Keratinocyte (primary cell): ENCODE measurements at regions not wholly inside any gene's neighbourhood (a gene's known extent, or its start where the extent isn't known, plus 50 kb on each side); places are given as distances from the start of the nearest gene placed in this dataset.

Experiments
- DNase-seq: peaks from one replicate; pipeline ENCODE4 v3.0.0-alpha.2; 2011; ENCODE audit warnings: low read depth, missing footprints, low spot score
- FAIRE-seq: peaks from 2 replicates; lab custom pipeline; 2011; peaks lifted over from hg19 to GRCh38; lab: Jason Lieb, UNC
- H2AFZ ChIP-seq: 2 replicates; pipeline ENCODE4 v1.6.0; 2012; ENCODE audit warnings: low read length, control low read depth, inconsistent platforms; ENCODE audit not compliant: control insufficient read depth
- H3K27ac ChIP-seq: 2 replicates; pipeline ENCODE4 v1.5.1; 2011; ENCODE audit warnings: low read length; ENCODE audit not compliant: control insufficient read depth, insufficient read depth
- H3K27me3 ChIP-seq: 3 replicates; pipeline ENCODE4 v1.6.0; 2011; ENCODE audit warnings: low read length; ENCODE audit not compliant: control insufficient read depth, insufficient read depth; ENCODE audit errors: extremely low read depth
- H3K36me3 ChIP-seq, 2 experiments: 2 replicates in 1 of 2; 3 replicates in 1 of 2; pipeline ENCODE4 v1.5.1; 2011; ENCODE audit warnings: low read length in 2 of 2, mild to moderate bottlenecking in 1 of 2; ENCODE audit not compliant: control insufficient read depth in 2 of 2, insufficient read depth in 2 of 2; ENCODE audit errors: extremely low read depth in 1 of 2
- H3K4me1 ChIP-seq: 3 replicates; pipeline ENCODE4 v1.5.1; 2011; ENCODE audit warnings: low read length; ENCODE audit not compliant: control insufficient read depth, insufficient read depth; ENCODE audit errors: extremely low read depth
- H3K4me2 ChIP-seq: 3 replicates; pipeline ENCODE4 v1.6.0; 2011; ENCODE audit warnings: low read depth, low read length; ENCODE audit not compliant: control insufficient read depth, insufficient read depth; ENCODE audit errors: extremely low read depth
- H3K4me3 ChIP-seq, 3 experiments: fragments of 200-600 bp in 1 of 3; sonication (generic) in 1 of 3; 2 replicates in 2 of 3; 3 replicates in 1 of 3; pipeline ENCODE4 v1.5.1; 2011 to 2016; ENCODE audit warnings: low read length in 3 of 3, mild to moderate bottlenecking in 3 of 3, control low read depth in 2 of 3, inconsistent platforms in 1 of 3, low read depth in 1 of 3, mixed read lengths in 1 of 3, mixed run types in 1 of 3, moderate library complexity in 1 of 3; ENCODE audit not compliant: control insufficient read depth in 2 of 3, insufficient read depth in 2 of 3; ENCODE audit errors: extremely low read depth in 1 of 3
- H3K79me2 ChIP-seq: 2 replicates; pipeline ENCODE4 v1.6.0; 2012; ENCODE audit warnings: low read length; ENCODE audit not compliant: control insufficient read depth, insufficient read depth
- H3K9ac ChIP-seq: 3 replicates; pipeline ENCODE4 v1.6.0; 2011; ENCODE audit warnings: low read length; ENCODE audit not compliant: control insufficient read depth, insufficient read depth; ENCODE audit errors: extremely low read depth
- H3K9me1 ChIP-seq: 3 replicates; pipeline ENCODE4 v1.6.0; 2011; ENCODE audit warnings: low read length; ENCODE audit not compliant: control insufficient read depth, insufficient read depth; ENCODE audit errors: extremely low read depth
- H3K9me3 ChIP-seq: 2 replicates; pipeline ENCODE4 v1.5.1; 2012; ENCODE audit warnings: low read depth, low read length; ENCODE audit not compliant: control insufficient read depth
- H4K20me1 ChIP-seq: 3 replicates; pipeline ENCODE4 v1.6.0; 2011; ENCODE audit warnings: low read length; ENCODE audit not compliant: control insufficient read depth, insufficient read depth; ENCODE audit errors: extremely low read depth
- EZH2 ChIP-seq: IDR thresholded peaks from one replicate; pipeline ENCODE4 v1.6.1; 2012; ENCODE audit warnings: inconsistent platforms, mild to moderate bottlenecking, low read length, moderate library complexity
- dilution Hi-C: fragments of 300-500 bp; cut with MboI; formaldehyde crosslinking; loops from one replicate; pipeline ENCODE4 v1.7.0; 2020; ENCODE audit warnings: low sequenced_read_pairs; ENCODE audit not compliant: extremely low pct_ligation_motif_present
- TF ChIP-seq, protein P1 (sequence below), 3 experiments: IDR thresholded peaks in 1 of 3; conservative IDR thresholded peaks in 1 of 3; optimal IDR thresholded peaks in 1 of 3; 2 replicates in 2 of 3; 3 replicates in 1 of 3; pipeline versions ENCODE3 to v1.5.1; 2011; ENCODE audit warnings: low read length in 3 of 3, mild to moderate bottlenecking in 3 of 3, moderate library complexity in 2 of 3, control low read depth in 1 of 3, inconsistent platforms in 1 of 3; ENCODE audit not compliant: insufficient read depth in 2 of 3; ENCODE audit errors: extremely low read depth in 1 of 3

DNA sequence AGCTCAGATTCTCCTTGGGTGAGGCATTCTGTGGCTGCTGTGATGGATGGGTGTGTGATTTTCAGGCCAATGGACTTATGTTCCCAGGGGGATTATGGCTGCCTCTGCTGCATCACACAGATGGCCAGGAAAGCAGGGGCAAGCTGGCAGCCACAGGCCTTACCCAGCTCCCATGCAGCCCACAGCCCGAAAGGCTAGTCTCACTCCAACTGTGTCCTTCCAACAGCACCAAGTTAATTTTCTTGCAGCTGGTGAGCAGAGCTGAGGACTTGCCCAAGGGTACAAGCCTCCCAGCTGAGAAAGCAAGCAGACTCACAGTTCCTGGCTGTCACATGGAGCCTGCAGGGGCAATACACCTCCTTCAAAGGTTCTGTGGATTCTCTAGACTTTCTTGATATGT, 155.2 kb upstream of the KHDRBS2 start:
- no peak for TF ChIP-seq EZH2
- TF ChIP-seq, protein P1, sequence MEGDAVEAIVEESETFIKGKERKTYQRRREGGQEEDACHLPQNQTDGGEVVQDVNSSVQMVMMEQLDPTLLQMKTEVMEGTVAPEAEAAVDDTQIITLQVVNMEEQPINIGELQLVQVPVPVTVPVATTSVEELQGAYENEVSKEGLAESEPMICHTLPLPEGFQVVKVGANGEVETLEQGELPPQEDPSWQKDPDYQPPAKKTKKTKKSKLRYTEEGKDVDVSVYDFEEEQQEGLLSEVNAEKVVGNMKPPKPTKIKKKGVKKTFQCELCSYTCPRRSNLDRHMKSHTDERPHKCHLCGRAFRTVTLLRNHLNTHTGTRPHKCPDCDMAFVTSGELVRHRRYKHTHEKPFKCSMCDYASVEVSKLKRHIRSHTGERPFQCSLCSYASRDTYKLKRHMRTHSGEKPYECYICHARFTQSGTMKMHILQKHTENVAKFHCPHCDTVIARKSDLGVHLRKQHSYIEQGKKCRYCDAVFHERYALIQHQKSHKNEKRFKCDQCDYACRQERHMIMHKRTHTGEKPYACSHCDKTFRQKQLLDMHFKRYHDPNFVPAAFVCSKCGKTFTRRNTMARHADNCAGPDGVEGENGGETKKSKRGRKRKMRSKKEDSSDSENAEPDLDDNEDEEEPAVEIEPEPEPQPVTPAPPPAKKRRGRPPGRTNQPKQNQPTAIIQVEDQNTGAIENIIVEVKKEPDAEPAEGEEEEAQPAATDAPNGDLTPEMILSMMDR (optimal IDR thresholded peaks at IDR 0.05 in 1 of 3, IDR thresholded peaks at IDR 0.05 in 1 of 3, conservative IDR thresholded peaks at IDR 0.05 in 1 of 3; ENCODE audit: extremely low read depth in 1 of 3, insufficient read depth in 2 of 3, low read length in 3 of 3), result no peak
- Histone ChIP-seq H3K9me3 (peaks cover 5% of the 10 kb centered on the region), H3K36me3 (no peaks in the 10 kb centered on the region), H3K4me3 (no peak overlapping the region), H2AFZ (no peak overlapping the region), H3K9ac (no peak overlapping the region), H3K27ac (no peak overlapping the region), H3K4me1 (no peaks in the 10 kb centered on the region), H3K79me2 (no peaks in the 10 kb centered on the region), H4K20me1 (no peaks in the 10 kb centered on the region), H3K9me1 (no peaks in the 10 kb centered on the region), H3K4me2 (no peak overlapping the region), H3K27me3 (no peaks in the 10 kb centered on the region)
- no peak for DNase-seq
- FAIRE-seq, result no peak
- dilution Hi-C loops, result no loop called here

DNA sequence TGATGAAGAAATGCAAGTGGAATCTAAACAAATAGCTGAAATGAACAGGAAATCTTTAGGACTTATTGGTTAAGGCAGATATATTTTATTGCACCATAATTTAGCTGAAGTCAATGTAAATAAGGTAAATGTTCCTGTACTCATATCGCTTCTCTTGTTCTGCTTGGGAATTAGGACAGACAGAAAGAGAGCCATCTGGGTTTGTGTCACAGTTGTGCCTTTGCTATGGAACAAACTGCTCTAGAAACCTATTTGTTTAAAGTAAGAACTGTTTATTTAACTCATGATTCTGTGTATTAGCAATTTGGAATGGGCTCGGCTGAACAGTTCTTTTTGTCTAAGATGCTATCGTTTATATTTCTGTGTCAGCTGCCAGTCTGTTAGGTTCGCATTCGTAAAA, 143.8 kb upstream of the KHDRBS2 start:
- no peaks in the 10 kb centered on the region for H3K27me3 ChIP-seq
- H3K4me1 ChIP-seq, result no peaks in the 10 kb centered on the region
- H3K79me2 ChIP-seq, result no peaks in the 10 kb centered on the region
- H3K4me3 ChIP-seq, result no peak overlapping the region
- no peak overlapping the region for H3K27ac ChIP-seq
- H3K9ac ChIP-seq, result no peak overlapping the region
- no peak overlapping the region for H3K4me2 ChIP-seq
- FAIRE-seq (no peak), DNase-seq (no peak)
- H3K36me3 ChIP-seq, result no peaks in the 10 kb centered on the region
- no peaks in the 10 kb centered on the region for H3K9me1 ChIP-seq
- no peak for TF ChIP-seq EZH2
- TF ChIP-seq, protein P1 (optimal IDR thresholded peaks at IDR 0.05 in 1 of 3, IDR thresholded peaks at IDR 0.05 in 1 of 3, conservative IDR thresholded peaks at IDR 0.05 in 1 of 3; ENCODE audit: extremely low read depth in 1 of 3, insufficient read depth in 2 of 3, low read length in 3 of 3), result no peak
- no peaks in the 10 kb centered on the region for H4K20me1 ChIP-seq
- no peaks in the 10 kb centered on the region for H3K9me3 ChIP-seq
- dilution Hi-C loops, result no loop called here
- no peak overlapping the region for H2AFZ ChIP-seq
